PC-9 (cell line): ENCODE measurements at regions not wholly inside any gene's neighbourhood (a gene's known extent, or its start where the extent isn't known, plus 50 kb on each side); places are given as distances from the start of the nearest gene placed in this dataset.

Experiments
- EZH2 ChIP-seq: fragments of 200-600 bp; sonication (generic); IDR thresholded peaks from 2 replicates; pipeline ENCODE4 v1.8.0; 2017; ENCODE audit warnings: antibody characterized with exemption, low read depth
- TF ChIP-seq, protein P1 (sequence below): fragments of 200-600 bp; sonication (generic); conservative IDR thresholded peaks from 2 replicates; pipeline ENCODE4 v1.6.1; 2017; ENCODE audit warnings: mixed run types, antibody characterized with exemption, mild to moderate bottlenecking, moderate library complexity

DNA sequence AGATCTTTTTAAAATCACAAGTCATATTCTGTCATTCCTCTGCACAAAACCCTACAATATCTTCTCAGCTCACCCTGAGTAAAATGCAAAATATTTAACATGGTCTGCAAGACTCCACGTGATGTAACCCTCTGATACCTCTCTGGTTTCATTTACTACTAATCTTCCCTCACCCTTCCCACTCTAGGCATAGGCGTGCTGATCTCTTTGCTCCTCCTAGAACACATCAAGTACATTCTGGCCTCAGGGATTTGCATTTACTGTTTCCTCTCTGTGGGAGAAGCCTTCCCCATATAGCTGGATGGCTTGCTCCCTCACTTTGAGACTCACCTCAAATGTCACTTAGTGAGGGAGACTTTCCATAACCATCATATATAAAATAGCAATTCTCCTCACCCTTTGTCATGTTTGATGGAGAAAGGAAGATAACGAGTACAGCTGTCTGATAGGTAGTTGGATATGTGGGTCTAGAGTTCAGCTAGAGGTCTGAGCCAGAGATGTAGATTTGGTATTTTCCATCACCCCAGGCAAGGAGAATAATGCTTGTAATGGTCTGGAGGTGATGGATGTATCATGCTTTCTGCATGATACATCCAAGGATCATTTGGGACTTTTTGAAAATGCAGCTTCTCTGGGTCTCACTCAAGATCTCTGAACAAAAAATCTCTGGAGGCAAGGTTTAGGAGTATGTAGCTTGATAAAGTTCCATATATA is 123.9 kb upstream of the VAMP7 start:
- TF ChIP-seq, protein P1, sequence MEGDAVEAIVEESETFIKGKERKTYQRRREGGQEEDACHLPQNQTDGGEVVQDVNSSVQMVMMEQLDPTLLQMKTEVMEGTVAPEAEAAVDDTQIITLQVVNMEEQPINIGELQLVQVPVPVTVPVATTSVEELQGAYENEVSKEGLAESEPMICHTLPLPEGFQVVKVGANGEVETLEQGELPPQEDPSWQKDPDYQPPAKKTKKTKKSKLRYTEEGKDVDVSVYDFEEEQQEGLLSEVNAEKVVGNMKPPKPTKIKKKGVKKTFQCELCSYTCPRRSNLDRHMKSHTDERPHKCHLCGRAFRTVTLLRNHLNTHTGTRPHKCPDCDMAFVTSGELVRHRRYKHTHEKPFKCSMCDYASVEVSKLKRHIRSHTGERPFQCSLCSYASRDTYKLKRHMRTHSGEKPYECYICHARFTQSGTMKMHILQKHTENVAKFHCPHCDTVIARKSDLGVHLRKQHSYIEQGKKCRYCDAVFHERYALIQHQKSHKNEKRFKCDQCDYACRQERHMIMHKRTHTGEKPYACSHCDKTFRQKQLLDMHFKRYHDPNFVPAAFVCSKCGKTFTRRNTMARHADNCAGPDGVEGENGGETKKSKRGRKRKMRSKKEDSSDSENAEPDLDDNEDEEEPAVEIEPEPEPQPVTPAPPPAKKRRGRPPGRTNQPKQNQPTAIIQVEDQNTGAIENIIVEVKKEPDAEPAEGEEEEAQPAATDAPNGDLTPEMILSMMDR = no peak
- no peak for TF ChIP-seq EZH2
